Effector CD4-positive, alpha-beta T cell (primary cell): ENCODE measurements at regions not wholly inside any gene's neighbourhood (a gene's known extent, or its start where the extent isn't known, plus 50 kb on each side); places are given as distances from the start of the nearest gene placed in this dataset.
"Not testable (repeated sequence)": the region's sequence is repeated elsewhere in the genome, so short reads cannot be mapped to it uniquely, and the experiment has no call there.

Experiments used
- DNase-seq: peaks from one replicate; pipeline ENCODE4 v3.0.0-alpha.2; 2020

DNA sequence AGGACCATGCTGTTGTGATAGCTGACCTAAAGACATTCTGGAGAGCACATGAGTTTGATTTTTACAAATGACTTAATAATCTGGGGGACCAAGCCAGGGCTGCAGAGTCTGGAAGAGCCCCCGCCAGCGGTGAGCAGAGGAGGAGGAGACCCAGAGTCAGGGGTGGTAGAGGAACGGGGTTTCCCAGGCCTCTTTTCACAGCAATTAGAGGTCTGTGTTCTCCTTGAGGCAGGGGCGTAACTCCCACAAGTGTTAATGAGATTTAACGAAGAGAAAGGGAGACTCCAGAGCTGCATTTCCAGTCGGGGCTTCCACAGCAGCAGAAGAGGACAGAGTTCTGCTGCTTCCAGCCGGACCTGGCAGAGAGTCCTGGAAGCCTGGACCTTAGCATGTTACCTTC lies 137.9 kb upstream of the SLC24A2 start:
- DNase-seq, result no peak

DNA sequence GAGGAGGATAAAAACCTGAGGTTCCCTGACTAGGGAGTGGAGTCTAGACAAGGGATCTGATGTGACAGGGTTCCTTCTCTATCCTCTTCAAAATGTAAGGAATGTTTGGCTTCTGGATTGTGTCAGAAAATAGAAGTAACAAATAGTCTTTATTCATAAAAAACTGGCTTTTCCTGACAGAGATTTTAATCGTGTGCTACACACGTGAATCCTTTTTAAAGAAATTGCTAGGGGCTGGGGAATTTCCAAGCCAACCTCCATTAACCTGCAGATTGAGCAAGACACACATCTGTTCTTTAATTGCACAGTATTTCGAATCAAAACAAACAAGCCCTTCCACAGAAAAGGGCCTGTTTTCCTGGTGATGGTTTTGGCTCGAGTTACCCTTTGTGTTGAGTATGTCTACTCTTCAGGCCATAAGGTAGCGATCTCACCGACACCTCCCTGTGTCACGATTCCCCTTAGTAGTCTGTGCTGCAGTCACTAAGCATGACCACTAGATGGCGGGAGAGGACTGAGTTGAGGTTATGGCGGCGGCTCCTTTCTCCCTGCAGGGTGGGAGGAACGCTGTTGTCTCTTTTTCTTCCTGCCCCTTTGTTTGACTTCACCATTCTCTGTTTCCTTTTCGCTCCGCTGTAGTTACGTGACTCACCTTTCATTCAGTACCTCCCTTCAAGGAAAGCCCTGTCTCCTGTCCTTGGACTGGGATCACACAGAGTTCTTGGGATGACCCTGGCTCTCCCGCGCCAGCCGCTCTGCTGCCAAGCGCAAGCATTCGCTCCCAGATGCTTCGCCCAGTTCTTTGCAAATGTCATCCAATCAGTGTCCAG lies 137.1 kb upstream of the SLC24A2 start:
- peak; percentile 71 for DNase-seq

DNA sequence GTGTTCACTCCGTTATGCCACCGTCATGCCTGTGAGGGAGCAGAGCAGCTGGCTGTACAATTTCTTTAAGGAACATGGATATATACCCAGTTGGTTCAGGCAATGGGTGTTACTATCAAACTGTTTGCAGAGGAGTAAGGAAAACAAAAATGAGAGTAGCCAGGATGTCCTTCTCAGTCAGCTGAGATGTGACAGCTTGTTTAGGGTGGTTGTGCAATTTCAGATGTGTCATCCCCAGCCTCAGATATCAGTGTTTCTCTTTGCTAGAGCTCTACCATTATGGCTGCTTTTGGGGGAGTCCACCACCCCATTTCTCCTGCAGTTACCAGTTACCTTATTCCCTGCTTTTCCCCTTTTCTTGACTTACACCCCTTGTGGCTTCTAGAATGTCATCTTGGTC lies 135.2 kb upstream of the SLC24A2 start:
- no peak for DNase-seq

DNA sequence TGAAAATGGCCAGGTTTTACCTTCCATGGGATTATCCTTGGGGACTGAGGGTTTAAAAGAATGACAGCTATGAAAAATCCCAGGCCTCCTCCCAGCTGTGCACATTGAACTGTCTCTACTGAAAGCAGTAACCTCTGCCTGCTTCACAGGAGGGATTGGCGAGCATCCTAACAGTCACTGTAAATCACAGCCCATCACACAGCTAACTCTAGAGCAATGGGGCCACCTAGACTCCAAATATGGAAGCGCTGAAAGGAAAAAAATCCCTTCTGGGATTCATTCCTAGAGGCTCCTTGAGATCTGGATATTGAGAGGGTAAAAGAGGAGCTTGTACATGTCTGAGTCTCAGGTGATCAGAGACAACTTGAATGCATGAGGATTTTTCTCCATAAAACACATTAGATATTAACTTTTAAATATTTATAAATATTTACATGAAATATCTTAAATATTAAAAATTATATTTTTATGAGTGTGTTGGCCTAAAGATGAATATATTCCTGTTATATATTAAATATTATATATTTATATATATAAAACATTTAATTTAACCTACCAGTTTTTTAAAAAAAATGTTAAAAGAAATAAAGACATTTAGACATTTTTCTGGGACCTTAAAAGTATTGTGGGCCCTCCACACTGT lies 133.8 kb upstream of the SLC24A2 start:
- DNase-seq, result no peak

DNA sequence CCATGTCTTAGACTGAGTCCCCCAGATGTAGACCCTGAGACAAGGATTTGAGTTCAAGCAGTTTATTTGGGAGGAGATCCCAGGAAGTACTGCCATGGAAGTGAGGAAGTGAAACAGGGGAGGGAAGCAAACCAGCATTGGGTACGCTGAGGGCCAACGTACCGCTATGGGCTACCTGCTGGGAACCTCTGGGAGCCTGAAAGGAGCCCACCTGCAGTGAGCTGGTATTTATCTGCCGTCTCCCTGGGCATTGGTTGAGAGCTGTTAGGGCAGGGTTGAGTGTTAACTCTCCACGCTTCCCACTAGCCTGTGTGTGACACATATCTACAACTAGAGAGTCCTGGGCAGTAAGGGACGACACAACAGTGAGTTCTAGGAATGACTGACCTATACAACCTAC lies 131.6 kb upstream of the SLC24A2 start:
- DNase-seq, result no peak

DNA sequence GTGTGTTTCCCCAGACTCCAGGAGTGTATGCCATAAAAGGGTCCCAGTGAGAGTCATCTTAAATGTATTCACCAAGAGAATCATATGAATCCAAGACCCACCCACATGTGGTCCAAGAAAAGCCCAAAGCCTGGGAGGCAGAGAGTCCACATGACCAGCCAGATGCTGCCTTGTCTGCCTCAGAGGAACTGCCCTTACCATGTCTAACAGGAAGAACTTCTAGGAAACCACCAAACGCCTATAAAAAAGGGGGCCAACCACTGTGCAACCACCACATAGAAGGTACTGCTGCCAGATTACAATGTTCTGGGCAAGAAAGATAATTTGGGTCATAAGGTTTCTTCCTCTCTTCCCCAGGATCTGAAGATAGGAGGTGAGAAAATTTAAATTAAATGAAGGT lies 129.8 kb upstream of the SLC24A2 start:
- DNase-seq, result no peak

DNA sequence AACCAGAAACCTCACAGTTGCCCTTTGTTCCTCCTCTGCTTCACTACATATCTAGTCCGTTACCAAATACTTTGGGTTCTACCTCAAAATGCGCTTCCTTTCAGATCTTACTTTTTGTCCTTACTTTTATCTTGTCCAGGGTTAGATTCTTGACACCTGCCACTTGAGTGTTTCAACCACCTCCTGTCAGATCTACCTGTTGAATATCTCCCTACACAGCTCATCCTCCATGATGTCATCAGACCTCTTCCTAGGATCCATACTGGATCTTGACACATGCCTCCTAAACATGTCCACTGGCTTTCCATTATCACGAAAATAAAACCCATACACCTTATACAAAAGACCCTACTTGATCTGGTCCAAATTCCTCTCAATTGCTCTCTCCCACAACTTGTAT lies 125.2 kb upstream of the SLC24A2 start:
- DNase-seq, result no peak

DNA sequence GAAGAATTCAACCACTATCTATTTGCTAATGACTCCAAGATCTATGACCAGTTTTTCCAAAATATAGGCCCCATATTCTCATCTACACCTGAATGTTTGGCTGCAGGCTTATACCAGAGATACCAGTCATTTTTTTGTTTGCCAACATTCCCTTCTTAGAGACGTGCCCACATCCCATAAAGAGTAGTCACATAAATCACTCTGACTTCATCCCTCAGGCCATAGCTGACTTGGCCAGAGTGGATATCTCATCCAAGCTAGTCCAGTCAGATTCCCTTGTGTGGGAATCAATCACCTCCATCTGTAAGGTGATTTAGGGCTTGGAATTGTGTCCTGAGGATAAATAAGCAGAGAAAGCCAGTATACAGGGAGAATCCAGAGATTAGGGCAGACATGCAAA lies 124.3 kb upstream of the SLC24A2 start:
- no peak for DNase-seq

DNA sequence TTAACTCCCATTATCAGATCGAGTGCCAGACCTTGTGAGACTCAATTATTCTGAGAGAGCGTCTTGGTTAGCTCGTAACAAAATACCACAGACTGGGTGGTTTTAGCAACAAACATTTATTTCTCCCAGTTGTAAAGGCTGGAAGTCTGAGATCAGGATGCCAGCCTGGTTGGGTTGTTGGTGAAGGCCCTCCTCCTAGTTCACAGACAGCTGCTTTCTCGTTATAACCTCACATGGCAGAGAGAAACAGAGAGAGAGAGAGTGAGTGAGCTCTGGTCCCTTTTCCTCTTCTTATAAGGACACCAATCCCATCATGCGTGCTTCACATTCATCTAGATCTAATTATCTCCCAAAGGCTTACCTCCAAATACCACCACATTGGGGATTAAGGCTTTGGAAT lies 114.2 kb upstream of the SLC24A2 start:
- DNase-seq, result no peak

DNA sequence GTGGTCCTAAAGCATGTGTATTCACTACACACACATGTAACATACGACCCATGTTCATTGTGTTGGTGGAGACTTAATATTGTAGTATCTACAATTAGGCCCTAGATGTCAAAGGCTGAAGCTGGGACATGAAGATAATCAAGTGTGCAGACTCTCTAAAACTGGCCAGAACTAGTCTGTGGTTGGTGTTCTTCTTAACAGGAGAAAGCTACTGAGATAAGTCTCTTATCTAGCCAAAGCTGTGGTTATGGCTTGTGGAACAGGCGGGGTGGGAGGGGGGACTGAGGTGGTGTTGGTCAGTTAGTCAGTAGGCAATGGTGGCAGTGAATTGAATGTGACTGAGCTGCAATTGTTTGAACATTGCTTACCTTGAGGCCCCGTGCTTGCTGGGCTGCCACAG lies 112.7 kb upstream of the SLC24A2 start:
- no peak for DNase-seq

DNA sequence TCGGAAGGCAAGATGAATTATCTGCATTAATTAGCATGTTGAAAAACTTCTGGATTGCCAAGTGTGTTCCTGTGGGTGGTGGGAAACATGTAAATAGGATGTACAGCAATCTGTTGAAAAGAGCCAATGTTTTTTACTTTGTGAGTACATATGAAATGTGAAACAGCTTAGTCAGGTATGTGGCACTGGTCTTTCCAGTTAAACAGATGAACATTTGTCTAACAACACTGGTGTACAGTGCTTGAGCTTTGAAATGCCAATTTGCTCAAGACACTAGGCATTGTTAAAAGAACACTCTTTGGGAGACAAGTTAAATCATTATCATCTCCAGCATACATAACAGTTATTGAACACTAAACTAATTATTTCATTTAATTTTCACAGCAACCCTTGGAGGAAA lies 107.3 kb upstream of the SLC24A2 start:
- no peak for DNase-seq

DNA sequence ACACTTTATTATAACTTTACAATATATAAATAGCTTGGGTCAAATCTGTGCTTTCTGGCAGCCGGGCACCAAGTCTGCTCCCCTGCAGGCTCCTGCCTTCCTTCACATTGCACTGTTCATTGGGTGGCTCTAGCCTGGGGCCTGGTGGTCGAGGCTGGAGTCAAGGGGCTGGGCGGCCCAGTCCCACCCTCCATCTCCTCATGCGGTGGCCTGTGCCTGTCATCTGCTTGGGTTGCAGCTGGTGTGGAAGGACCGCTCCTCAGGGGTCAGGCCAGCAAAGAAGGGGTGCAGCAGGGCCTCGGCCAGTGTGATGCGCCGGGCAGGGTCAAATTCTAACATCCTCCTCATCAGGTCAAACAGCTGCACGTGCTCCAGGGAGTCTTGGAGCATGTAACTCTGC lies 106.7 kb upstream of the SLC24A2 start:
- DNase-seq, result not testable (repeated sequence)

DNA sequence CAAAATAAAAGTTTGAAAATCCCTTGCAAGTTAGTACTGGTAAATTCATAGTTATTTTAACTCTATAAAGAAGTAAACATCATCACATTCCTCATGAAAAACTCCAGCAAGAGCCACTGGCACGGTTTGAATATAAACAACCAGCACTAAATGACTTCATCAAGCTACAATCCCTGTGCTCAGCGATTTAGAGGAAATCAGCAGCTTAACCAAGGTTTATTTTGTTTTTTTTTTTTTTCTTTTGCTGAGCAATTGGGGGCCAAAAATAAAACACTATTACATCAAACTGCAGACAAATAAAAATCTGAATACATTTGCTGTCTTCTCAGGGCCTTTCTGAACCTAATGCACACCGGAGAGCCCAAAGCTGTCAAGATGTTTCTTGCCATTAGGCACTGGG lies 106.2 kb upstream of the SLC24A2 start:
- DNase-seq, result no peak

DNA sequence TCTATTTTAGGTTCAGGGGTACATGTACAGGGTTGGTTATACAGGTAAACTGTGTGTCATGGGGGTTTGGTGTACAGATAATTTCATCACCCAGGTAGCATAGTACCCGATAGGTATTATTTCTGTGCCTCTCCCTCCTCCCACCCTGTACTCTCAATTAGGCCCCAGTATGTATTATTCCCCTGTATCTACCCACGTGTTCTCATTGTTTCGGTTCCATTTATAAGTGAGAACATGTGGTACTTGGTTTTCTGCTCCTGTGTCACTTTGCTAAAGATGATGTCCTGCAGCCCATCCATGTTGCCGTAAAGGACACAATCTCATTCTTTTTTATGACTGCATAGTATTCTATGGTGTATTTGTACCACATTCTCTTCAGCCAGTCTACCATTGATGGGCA lies 96.8 kb upstream of the SLC24A2 start:
- DNase-seq, result no peak

DNA sequence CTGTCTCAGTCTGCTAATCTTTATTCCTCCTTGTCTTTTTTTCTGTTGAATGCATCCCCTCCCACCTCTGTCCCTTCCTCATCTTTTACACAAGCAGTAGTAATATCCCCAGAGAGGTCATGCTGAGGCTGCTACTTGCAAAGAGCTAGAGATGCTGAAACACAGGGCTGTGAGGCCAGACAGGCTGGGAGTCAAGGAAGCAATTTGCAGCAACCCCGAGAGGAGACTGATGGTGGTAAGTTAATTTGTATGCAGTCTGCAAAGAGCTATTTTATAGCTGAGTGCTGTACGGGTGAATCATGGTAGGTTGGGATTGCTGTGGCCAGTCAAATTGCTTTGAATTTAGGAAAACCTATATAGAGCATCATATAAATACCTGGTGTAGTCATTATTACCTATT lies 90.2 kb upstream of the SLC24A2 start:
- DNase-seq, result no peak

DNA sequence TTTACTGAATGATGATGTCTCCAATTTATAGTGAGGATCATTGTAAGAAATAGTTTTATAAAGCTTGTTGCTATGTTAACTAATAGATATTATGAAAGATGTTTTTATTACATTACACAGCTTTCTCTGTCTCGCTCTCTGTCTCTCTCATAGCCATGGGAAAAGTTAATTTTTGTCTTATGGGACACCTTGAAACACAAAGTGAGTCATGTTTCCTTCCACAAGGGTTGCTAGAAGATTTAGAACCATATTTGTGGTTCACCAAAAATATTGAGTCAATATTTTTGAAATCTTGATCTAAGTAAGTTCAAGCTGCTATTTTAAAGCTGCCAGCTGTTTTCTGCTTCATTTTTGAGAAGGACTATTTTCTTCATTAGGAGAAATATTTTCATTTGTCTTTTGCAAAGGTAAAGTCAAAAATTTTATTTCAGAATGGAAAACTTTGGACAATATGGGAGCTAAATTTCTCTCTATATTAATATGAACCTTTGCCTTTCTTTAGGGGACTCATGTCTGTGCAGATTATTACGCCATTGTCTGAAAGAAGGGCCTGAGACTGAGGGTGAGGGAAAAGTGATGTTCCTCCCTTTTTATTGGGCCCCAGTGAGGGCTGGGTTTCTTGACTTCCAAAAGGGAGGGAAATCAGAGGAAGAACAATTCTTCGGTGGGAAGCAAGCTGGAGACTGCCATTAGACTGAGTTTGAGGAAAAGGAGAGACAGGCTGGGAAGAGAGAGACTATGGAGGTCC lies 87.9 kb upstream of the SLC24A2 start:
- DNase-seq, result no peak

DNA sequence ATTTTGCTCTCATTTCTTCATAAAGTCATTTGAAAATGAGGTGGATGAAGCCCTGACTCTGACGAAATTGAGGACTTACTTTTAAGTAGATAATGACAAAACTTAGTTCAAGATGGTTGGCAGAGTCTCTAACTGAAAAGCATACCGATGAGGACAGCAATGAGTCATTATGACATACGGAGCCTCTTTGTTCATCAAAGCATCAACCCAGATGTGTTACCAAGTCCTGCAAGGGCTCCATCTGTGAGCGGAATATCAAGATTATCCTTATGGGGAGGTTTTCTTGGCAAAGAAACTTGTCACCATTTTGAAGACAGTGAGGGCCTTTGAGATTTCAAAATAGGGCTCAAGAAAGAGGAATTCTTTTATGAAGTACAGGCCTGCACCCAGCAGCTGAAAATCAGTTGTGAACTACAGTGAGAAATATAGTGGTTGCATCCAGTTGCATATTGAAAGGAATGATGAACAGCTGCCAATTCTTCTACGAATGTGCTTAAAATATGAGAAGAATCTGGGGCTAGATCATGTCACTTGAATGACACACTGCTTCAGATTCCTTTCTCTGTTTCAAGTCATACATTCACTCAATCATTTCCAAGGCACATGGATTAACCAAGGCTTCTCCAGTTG lies 86.6 kb upstream of the SLC24A2 start:
- DNase-seq, result no peak

DNA sequence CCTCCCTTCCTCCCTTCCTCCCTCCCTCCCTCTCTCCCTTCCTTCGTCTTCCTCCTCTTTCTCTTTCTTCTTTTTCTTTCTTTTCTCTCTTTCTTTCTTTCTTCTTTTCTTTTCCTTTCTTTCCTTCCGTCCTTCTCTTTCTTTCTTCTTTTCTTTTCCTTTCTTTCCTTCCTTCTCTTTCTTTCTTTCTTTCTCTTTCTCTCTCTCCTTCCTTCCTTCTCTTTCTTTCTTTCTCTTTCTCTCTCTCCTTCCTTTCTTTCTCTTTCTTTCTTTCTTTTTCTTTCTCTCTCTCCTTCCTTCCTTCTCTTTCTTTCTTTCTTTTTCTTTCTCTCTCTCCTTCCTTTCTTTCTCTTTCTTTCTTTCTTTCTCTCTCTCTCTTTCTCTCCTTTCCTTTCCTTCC lies 84.4 kb upstream of the SLC24A2 start:
- not testable (repeated sequence) for DNase-seq

DNA sequence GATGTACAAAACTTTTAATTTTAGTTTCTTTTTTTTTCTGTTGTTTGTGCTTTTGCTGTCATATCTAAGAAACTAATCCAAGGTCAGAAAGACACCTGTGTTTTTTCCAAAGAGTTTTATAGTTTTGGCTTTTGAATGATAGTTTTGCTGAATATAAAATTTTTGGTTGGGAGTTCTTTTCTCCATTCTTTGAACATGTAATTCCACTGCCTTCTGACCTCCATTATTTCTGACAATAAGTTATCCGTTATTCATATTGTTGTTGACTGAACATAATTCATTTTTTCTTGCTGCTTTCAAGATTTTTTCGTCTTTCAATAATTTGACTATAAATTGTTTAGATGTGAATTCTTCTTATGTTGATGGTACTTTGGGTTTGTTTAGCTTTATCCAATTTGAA lies 82.2 kb upstream of the SLC24A2 start:
- DNase-seq, result no peak

DNA sequence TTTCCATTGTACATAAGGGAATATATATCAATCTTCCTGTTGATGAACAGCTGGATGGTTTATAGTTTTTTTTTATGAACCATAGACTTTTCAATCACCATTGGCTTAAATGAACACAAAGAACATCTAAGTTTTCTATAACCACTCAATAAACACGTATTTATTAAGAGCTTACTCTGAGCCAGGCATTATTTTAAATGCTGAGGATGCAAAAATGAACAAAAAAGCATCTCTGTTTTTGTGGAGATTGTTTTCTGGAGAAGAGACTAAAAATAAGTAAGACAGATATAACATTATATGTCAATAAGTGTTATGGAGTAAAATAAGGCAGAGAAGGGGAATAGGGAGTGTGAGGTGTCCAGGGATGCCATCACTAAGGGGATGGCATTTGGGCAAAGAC lies 52.1 kb upstream of the SLC24A2 start:
- DNase-seq, result no peak
